Embryonic facial prominence (tissue), 1 donor: ENCODE measurements at regions not wholly inside any gene's neighbourhood (a gene's known extent, or its start where the extent isn't known, plus 50 kb on each side); places are given as distances from the start of the nearest gene placed in this dataset.
"Not testable (repeated sequence)": the region's sequence is repeated elsewhere in the genome, so short reads cannot be mapped to it uniquely, and the experiment has no call there.

Experiments used
- DNase-seq: peaks from one replicate; pipeline ENCODE4 v3.0.0-alpha.2; 2016; ENCODE audit errors: extremely low spot score

GRCh38 chr6:142635130-142635529, 309.8 kb downstream of the HIVEP2 start:
- no peak for DNase-seq

DNA sequence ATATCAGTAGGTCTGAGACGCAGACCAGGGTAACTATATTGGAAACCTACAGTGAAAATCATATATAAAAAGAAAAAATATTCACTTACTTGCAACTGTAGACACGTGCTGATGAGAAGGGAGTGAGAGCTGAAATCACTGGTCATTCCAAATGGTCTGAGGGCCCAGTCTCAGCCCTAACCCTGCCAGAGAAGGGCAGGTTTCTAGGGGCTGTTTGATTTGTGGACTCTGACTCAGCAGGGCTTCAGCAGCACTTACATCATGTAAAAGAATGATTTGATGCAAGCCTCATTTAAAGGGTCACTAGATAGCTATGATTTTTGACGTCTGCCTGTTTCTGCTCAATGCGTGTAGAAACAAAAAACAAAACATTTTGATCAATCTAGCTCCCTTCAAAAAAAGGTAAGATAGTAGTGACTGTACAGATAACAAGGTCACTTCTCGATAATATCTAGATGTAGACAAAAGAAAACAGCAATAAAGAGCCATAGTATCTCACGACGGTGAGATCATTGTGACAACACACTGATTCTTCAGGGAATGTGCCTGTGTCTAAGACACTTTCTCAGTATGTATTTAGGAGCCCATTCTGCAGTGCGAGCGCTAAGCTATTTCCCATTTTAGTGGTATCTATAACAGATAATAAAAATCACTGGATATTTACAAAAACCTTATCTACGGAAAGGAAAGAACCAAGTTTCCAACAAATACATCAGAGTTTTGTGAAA, 307.2 kb downstream of the HIVEP2 start:
- no peak for DNase-seq

GRCh38 chr6:142642651-142643050, 302.3 kb downstream of the HIVEP2 start:
- DNase-seq, result no peak

DNA sequence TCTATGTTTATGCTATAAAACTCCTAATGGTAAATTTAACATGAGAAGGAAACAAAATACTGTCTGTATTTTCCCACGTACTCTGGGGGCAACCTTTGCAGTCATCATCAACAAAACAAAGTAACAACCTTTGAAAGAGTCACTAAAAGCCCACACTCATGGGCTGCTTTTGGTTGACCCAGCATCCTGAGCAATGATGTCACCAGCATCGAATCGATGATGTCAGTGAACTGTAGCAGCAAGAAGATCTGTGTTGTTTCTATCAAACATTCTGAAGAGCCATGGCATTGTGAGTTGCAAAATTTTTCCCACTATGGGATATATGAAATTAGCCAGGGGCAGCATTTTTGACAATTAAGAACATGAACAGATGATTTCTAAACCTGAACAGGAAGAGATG, 300.1 kb downstream of the HIVEP2 start:
- no peak for DNase-seq

GRCh38 chr6:142645663-142646062, 299.3 kb downstream of the HIVEP2 start:
- no peak for DNase-seq

- no peak for DNase-seq
These were observed 297.4 kb downstream of the HIVEP2 start for GRCh38 chr6:142647449-142648035.

DNA sequence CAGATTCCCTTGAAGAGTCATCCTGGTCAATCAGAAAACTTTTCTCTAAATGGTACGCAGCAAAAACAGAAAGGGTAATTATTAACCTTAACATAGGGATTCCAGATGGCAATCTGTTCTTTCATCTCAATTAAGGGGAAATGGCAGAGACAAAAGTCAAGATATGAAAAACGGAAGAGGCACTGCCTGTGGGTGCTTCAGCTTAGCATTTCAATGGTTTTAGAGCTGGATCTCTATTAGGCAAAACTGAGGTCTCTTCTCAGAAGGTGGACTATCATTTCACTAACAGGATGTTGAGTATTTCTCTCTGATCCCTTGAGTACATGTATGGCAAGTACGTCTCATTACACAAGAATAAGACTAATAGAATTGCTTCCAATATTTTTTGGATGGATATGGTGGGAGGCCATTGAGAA, 296.9 kb downstream of the HIVEP2 start:
- DNase-seq, result no peak

DNA sequence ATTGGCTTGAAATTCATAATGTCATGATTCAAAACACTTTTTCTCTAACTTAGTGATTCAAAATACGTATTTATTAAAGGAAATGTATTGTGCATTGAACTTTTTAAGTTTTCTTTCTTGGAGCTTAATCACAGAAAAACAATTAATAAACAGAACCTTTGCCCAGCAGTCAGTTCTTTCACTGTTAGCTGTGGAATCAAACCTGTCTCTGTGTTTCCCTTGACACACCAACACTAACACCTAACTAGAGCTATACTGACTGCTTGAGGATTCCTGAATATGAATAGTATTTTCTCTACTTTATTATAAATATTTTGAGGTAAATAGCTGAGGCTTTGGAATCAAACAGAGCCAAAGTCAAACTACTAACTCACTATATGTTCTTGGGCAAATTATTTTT, 296.4 kb downstream of the HIVEP2 start:
- no peak for DNase-seq

DNA sequence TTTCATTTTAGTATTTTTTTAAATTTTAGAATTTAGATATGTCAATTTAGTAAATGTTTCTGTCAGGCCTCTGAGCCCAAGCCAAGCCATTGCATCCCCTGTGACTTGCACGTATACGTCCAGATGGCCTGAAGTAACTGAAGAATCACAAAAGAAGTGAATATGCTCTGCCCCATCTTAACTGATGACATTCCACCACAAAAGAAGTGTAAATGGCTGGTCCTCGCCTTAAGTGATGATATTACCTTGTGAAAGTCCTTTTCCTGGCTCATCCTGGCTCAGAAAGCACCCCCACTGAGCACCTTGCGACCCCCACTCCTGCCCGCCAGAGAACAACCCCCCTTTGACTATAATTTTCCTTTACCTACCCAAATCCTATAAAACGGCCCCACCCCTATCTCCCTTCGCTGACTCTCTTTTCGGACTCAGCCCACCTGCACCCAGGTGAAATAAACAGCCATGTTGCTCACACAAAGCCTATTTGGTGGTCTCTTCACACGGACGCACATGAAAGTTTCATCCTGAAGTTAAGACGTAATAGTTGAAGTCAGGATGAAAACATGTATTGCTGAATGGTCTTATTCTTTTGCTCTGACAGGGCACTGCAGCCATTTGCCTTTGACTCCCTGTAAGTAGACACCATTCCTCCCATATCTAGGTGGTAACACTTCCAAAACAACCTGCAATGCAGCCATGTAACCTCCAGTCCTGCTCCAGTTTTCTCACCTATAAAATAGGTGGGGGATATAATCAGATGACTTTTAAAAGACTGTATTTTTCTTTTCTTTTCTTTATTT, 295.3 kb downstream of the HIVEP2 start:
- DNase-seq, result not testable (repeated sequence)

DNA sequence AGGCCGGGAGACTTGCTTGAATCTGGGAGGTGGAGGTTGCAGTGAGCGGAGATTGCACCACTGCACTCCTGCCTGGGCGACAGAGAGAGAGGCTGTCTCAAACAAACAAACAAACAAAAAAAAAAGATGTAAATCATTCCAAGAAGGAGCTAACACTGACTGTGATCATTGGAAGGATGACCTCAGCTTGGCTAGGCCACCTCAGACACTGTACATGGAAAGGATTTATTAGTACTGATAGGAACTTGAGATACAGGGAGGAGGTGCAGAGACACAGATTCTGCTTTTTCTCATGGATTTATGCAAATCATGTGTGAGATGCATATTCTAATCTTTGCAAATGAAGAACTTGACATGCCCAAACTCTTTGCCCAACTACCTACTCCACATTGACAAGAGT, 293.6 kb downstream of the HIVEP2 start:
- no peak for DNase-seq

DNA sequence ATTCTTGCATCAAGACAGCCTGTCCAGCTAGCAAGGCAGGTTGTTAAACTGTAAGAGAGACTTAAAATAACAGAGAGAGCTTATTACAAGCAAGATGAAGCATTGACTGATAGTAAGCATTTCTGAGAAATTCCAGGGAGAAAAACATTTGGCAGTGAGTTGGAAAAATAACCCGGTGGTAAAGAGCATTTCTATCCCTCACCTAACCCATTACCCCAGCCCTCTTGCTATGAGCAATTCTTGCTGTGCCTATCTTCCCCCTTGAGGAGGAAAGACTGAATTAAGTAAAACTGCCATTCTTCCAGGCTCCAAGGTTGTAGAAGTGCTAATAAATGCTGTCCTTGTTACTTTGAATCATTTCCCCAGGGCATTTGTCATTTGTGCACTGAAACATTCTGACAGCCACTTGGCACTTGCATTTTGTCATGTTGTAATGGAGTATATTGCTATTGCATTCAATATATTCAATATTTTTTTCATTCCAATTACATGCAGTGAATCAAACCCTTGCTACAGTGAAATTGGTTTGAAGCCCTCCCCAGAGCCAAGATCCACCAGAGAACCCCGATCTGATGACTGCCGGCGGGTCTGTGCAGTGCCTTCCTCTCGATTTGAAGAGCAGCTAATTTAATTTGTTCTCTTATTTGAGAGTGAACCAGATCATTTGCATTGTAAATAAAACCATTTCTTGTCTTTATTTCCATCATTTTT, 291.1 kb downstream of the HIVEP2 start:
- no peak for DNase-seq

DNA sequence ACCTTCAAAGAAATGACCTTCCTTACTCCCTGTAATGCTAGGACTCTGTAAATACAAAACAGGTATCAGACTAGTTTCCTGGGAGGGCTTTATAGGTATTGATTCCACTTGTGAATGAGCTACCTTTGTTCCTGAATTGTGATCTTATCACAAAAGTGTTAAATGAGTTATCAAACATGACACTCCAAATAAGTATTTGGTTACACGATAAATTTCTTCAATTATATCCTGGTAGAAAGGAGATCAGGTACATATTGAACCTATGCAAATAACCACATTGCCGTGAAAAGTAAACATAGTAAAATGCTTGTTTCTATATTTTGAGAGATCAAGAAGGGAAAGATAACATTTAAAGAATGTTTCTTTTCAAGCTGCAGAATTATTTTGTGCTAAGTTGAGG, 285.3 kb downstream of the HIVEP2 start:
- DNase-seq, result no peak

GRCh38 chr6:142665393-142665792, 279.6 kb downstream of the HIVEP2 start:
- no peak for DNase-seq

DNA sequence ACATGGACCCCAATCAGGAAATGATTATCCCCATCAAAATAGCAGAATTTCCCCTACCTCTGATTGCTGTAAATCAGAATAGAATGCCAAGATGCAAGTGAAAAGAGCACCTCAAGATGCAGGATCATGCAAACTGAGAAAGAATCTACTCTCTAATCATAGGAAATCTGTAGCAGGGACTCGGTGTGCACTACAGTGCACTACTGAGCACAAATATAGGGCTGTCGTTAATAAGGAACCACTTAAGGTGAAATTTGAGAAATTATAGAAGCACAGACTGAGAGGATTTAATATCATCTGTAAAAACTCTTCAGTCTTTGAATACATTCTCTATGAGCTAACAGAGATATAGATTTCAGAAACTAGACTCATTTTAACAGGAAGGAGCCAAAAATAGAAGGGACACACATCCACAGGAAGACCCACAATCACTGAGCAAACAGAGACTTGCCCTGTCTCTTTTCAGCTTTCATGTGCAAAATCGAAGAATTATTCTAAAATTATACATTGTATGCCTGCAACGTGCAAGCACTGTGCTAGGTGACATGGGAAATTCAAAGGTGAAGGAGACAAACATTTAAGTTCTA, 278.3 kb downstream of the HIVEP2 start:
- no peak for DNase-seq

DNA sequence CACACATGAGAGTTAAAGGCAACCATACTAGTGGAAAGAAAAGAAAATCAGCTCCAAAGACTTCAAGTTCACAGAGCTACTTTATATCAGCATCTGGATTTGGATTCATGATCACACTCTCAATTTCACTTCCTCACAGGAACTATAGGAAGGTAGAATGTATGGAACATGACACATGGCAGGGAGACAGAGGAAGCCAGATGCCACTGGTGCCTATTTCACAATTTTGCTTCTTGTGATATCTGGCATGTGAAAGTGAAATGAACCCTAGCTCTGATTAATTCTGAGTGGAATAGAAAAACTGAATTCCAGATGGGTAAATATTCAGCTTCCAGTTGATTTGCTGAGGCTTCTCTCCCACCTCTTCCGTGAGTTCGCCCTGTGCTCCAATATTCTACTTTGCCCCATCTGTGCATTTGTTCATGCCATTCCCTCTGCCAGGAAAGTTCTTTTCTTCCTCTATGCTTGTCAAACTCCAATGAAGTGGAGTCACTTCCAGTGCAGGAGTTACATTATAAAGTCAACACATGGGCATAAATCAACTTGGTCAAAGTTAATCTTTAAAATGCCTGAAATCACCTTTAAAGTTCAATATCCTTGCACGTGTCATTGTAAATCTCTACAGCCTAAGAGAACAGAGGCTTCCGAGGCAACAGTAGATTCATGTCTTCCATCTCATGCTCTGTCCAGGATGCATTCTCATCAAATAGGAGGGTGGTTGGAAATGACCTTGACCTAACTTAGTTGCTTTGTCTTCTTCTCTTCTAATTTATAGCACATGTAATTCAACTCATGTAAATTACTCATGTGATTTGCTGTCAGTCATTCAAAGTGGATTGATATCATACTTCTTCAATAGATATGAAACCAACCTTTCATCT, 275.3 kb downstream of the HIVEP2 start:
- DNase-seq, result no peak

GRCh38 chr6:142671791-142672190, 273.2 kb downstream of the HIVEP2 start:
- no peak for DNase-seq

GRCh38 chr6:142675517-142675916, 269.5 kb downstream of the HIVEP2 start:
- DNase-seq, result no peak

DNA sequence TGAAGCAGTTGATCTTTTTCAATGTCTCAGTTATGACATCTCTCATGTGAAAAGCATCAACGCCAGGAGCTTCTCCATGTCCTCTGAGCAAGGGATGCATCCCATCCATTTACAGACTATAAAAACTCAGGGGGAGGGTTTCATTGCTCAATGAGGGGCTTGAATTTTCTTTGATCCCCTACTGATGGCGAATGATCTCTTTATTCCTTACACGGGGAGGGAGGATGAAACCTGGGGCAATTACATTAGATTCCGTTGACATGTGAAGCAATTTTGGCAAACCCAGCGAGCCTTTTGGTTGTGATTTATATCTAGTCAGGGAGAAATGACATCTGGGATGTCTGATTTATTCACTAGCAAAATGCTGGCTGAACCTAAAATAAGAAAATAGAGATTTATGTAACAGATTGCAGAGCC, 268.9 kb downstream of the HIVEP2 start:
- no peak for DNase-seq

GRCh38 chr6:142676647-142677192, 268.3 kb downstream of the HIVEP2 start:
- DNase-seq, result no peak

DNA sequence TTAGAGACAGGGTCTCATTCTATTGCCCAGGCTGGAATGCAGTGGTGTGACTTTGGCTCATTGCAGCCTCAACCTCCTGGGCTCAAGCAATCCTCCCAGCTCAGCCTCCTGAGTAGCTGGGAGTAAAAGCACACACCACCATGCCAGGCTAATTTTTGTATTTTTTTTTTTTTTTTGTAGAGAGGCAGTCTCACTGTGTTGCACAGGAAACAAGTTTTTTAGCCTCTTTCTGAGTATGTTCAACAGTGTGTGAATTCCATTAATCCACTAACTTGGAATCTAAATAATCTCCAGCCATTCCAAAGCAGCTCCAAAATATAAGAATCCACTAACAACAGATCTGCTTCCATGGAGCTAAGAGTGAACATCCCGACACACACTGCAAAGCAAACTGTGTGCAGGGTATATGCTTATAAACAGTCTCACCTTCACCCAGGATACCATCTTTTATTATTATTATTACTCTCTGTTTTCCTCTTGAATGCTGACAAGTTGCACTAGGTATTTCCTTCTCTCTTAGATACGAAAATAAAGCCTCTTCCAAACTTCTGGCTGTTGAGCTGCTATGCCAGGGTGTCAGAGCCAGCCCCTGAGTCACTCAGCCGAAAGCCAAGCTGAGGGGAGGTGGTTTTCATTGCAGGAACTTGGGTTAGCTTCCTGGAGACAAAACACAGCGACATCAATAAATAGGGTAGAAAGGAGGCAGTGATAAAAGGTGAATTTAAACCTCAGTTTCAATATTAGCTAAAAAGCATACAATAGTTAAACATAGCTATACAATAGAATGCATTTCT, 264.9 kb downstream of the HIVEP2 start:
- no peak for DNase-seq
